ENCODE measurements at regions not wholly inside any gene's neighbourhood (a gene's known extent, or its start where the extent isn't known, plus 50 kb on each side); places are given as distances from the start of the nearest gene placed in this dataset.

- H3K36me3 Mint-ChIP-seq (ENCODE audit: low read depth), result no peaks in the 10 kb centered on the region
- no peaks in the 10 kb centered on the region for H3K9me3 Mint-ChIP-seq
- DNase-seq, result no peak
- peaks cover 36% of the 10 kb centered on the region for H3K4me1 Mint-ChIP-seq (ENCODE audit: low read depth)
- CTCF ChIA-PET, result interaction anchor here (1.4 kb wide), 2 partner anchors 220 to 322 kb away, joined by 3 to 4 read pairs; no protein-coding TSS in a partner anchor
- ATAC-seq, result no peak
- POLR2A ChIA-PET, result no interaction called here
- H3K4me3 Mint-ChIP-seq, result no peak overlapping the region
- intact Hi-C loops (cut with micrococcal nuclease), result loop anchor here (10.0 kb wide), 1 partner anchor 328 kb away; no protein-coding TSS in a partner anchor
- TF ChIP-seq CTCF (IDR thresholded peaks at IDR 0.05), result no peak
- peaks cover 25% of the 10 kb centered on the region for H3K27me3 Mint-ChIP-seq
- no peak overlapping the region for H3K27ac Mint-ChIP-seq
Observed at GRCh38 chr6:6916598-6916997, 191.2 kb upstream of the RREB1 start.

- Mint-ChIP-seq H3K9me3 (no peaks in the 10 kb centered on the region), H3K36me3 (ENCODE audit: low read depth) (no peaks in the 10 kb centered on the region), H3K27ac (no peak overlapping the region), H3K4me3 (no peak overlapping the region), H3K4me1 (ENCODE audit: low read depth) (peaks cover 36% of the 10 kb centered on the region), H3K27me3 (peaks cover 22% of the 10 kb centered on the region)
- intact Hi-C loops (cut with micrococcal nuclease), result loop anchor here (10.0 kb wide), 1 partner anchor 326 kb away; no protein-coding TSS in a partner anchor
- CTCF ChIA-PET, result interaction anchor here (1.8 kb wide), 1 partner anchor 320 kb away, joined by 6 read pairs; no protein-coding TSS in a partner anchor
- DNase-seq (peak; percentile 95), ATAC-seq (peak; percentile 94)
- TF ChIP-seq CTCF (IDR thresholded peaks at IDR 0.05), result no peak
- POLR2A ChIA-PET, result interaction anchor here (1.5 kb wide), 1 partner anchor 62 kb away, joined by 3 read pairs; no protein-coding TSS in a partner anchor
Observed at GRCh38 chr6:6918216-6918983, 189.4 kb upstream of the RREB1 start.

DNA sequence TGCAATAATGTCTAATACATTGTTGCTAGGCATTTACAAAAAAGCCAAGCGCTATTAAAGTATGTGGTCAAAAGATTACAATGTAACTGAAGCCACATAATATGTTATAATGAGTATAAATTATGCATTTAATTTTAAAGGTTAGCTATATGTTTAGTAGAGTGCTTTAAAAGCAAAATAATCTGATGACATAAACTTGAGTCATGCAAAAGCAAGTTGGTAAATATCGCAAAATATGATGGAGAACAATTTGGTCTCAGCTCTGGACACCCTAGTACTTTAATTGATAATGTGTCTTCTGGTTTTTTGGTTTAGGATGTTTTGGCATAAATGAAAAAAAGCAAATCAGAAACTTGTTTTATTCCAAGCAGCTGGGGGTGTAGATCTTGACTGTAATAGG lies 188.6 kb upstream of the RREB1 start:
- ChIA-PET POLR2A (interaction anchor here (1.5 kb wide), 1 partner anchor 63 kb away, joined by 3 read pairs; no protein-coding TSS in a partner anchor), CTCF (interaction anchor here (0.6 to 1.8 kb wide), 2 partner anchors 320 to 325 kb away, joined by 3 to 6 read pairs; no protein-coding TSS in a partner anchor)
- ATAC-seq (no peak), DNase-seq (no peak)
- intact Hi-C loops (cut with micrococcal nuclease), result loop anchor here (10.0 kb wide), 1 partner anchor 326 kb away; no protein-coding TSS in a partner anchor
- peaks cover 36% of the 10 kb centered on the region for H3K4me1 Mint-ChIP-seq (ENCODE audit: low read depth)
- H3K27ac Mint-ChIP-seq, result no peak overlapping the region
- H3K4me3 Mint-ChIP-seq, result no peak overlapping the region
- TF ChIP-seq CTCF (IDR thresholded peaks at IDR 0.05), result no peak
- H3K9me3 Mint-ChIP-seq, result no peaks in the 10 kb centered on the region
- H3K36me3 Mint-ChIP-seq (ENCODE audit: low read depth), result no peaks in the 10 kb centered on the region
- peaks cover 16% of the 10 kb centered on the region for H3K27me3 Mint-ChIP-seq

DNA sequence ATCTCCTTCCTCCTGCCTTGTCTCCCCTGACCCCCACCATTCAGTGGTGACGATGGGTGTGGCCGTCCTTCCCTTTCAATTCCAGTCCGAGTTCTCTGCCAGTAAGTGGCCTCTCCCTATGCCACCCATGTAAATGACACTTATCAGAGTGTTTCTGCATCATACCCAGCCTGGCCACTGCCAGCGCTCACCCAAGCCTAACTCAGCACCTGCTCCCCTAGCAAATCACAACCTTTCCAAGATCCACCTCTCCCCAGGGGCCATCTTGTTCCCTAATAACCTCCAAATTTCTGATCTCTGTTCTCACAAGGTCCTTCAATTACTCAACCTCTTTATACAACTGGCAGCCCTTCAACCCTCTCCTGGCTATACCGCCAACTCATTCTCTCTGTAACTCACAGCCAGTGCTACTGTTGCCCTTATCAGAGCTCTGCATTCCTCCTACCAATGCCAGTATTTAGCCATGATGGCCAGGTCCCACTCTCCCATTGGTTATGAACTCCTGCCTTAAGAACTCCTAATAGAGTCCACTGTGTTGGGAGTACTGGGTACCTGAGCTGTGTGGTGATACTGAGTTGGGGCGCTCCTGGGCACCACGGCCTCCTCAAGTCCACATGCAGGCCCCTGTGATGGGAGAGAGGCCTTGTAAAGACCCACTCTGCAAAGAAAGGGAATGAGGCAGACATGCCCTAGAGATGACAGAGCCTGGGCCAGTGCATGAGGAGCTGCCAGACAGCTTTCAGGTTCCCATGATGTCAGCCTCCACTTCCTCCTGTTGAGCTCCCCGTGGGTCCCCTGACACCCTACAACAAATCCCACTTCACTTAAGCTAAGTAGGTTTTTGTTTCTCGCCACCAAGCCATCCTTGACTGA lies 187.4 kb upstream of the RREB1 start:
- no peaks in the 10 kb centered on the region for H3K36me3 Mint-ChIP-seq (ENCODE audit: low read depth)
- H3K4me3 Mint-ChIP-seq, result no peak overlapping the region
- POLR2A ChIA-PET, result no interaction called here
- H3K27me3 Mint-ChIP-seq, result peaks cover 13% of the 10 kb centered on the region
- no peak for DNase-seq
- no peak for ATAC-seq
- no peak overlapping the region for H3K27ac Mint-ChIP-seq
- H3K4me1 Mint-ChIP-seq (ENCODE audit: low read depth), result peaks cover 36% of the 10 kb centered on the region
- intact Hi-C loops (cut with micrococcal nuclease), result no loop called here
- CTCF ChIA-PET, result interaction anchor here (1.8 kb wide), 1 partner anchor 319 kb away, joined by 6 read pairs; no protein-coding TSS in a partner anchor
- H3K9me3 Mint-ChIP-seq, result no peaks in the 10 kb centered on the region
- no peak for TF ChIP-seq CTCF (IDR thresholded peaks at IDR 0.05)

Measured in activated CD8-positive, alpha-beta T cell treated with anti-CD3 and anti-CD28 coated beads for 36 hours (primary cell).